Pancreas (tissue), 10 donors: ENCODE measurements at regions not wholly inside any gene's neighbourhood (a gene's known extent, or its start where the extent isn't known, plus 50 kb on each side); places are given as distances from the start of the nearest gene placed in this dataset.

Source experiments
- ATAC-seq, 4 donors: fragments of 200-7000 bp; cut with Tn5 transposase; one replicate each; pipeline versions ENCODE4 v1.8.0 to v1.9.1; 2020; ENCODE audit warnings: mild to moderate bottlenecking in 4 of 4, moderate library complexity in 4 of 4
- DNase-seq, 6 donors: peaks; one replicate each; pipeline ENCODE4 v3.0.0-alpha.2; 2020
- FAIRE-seq: peaks from 2 replicates; lab custom pipeline; 2012; peaks lifted over from hg19 to GRCh38; lab: Jason Lieb, UNC
- H3K27ac ChIP-seq, 4 donors: fragments of 200-600 bp; sonication (generic); 1 replicate in 3 of 4; 2 replicates in 1 of 4; pipeline versions ENCODE4 v1.5.0 to v1.8.0; 2020
- H3K27me3 ChIP-seq, 4 donors: fragments of 200-600 bp; one replicate each; pipeline ENCODE4 v1.8.0; 2021
- H3K36me3 ChIP-seq, 3 donors: fragments of 200-600 bp; sonication (generic) in 1 of 3; one replicate each; pipeline versions ENCODE4 v1.5.0 to v1.8.0; 2020 to 2021
- H3K4me1 ChIP-seq, 3 donors: fragments of 200-600 bp; one replicate each; pipeline ENCODE4 v1.8.0; 2021
- H3K4me3 ChIP-seq, 4 donors: fragments of 200-600 bp; sonication (generic) in 2 of 4; one replicate each; pipeline versions ENCODE4 v1.5.0 to v1.8.0; 2020 to 2021
- H3K9me3 ChIP-seq, 4 donors: fragments of 200-600 bp; one replicate each; pipeline ENCODE4 v1.8.0; 2021
- CTCF ChIP-seq, 4 donors: fragments of 200-600 bp; sonication (generic) in 3 of 4; IDR thresholded peaks; one replicate each; pipeline versions ENCODE4 v1.5.0 to v1.8.0; 2021; ENCODE audit warnings: antibody characterized with exemption in 4 of 4
- WGBS, 2 donors: extraction: QIAGEN DNeasy Blood & Tissue Kit; methylation state at CpG; one replicate each; pipeline ENCODE4 v1.1.7; 2013; 5-methylcytosine and 5-hydroxymethylcytosine counted together
- intact Hi-C, 3 donors: fragments of 100-400 bp; cut with DNase I; formaldehyde crosslinking; loops; one replicate each; pipeline versions ENCODE4 v1.11.1 to v1.14.2; 2022
- donor health status: healthy with polysubstance abuse.
- donor health status: DM: no; HTN: no; CAD: no; lungs with moderate emphysema.
- donor health status: DM: no; HTN: no; CAD: no.
- donor health status: control.
- donor health status: control.
- donor health status: Bipolar disorder and iron deficiency.
- donor health status: DM: yes; HTN: yes; CAD: no.
- donor health status: DM: no; HTN: no; CAD: no.
- donor health status: DM: no; HTN: no; CAD: no.
- donor health status: DM: yes; HTN: yes; CAD: no.

DNA sequence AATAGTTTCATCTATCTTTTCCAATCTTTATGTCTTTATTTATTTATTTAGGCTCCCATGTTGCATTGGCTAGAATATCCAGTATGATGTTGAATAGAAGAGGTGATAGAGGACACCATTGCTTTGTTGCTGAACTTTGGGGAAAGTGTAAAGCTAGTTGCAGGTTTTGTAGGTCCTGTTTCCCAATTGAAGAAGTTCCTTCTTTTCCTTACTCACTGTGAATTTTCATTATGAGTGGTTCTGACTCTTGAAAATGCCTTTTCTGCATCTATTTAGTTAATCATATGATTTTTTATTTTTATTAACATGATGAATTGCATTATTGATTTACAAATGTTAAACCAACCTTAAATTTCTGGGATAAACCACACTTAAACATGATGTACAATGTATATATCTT lies 58.9 kb upstream of the NR3C1 start:
- Histone ChIP-seq H3K4me3 (no peak overlapping the region), H3K4me1 (no peaks in the 10 kb centered on the region), H3K27ac (no peak overlapping the region), H3K36me3 (no peaks in the 10 kb centered on the region), H3K27me3 (no peaks in the 10 kb centered on the region), H3K9me3 (no peaks in the 10 kb centered on the region)
- FAIRE-seq: no peak
- intact Hi-C loops: no loop called here
- TF ChIP-seq CTCF (IDR thresholded peaks at IDR 0.05): no peak
- ATAC-seq: no peak
- DNase-seq: no peak

DNA sequence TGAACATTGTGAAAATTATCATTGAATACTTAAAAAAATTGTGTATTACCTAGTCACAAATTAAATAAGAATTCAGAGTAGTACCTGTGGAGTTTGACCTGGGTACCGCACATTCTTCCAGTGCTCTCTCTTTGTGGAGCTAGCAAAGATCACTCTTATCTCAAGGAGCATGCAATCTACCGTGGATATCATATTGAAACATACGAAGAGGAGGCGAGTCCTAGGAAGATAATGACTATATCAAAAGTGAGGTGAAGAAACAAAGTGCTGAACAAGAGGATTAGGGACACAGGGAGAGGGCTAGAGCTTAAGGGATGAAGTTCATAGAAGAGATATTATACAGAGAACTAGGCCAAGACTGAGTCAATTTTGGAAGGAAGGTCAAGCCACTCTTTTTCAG lies 55.9 kb upstream of the NR3C1 start:
- intact Hi-C loops: no loop called here
- Histone ChIP-seq H3K27ac (no peak overlapping the region), H3K4me1 (no peaks in the 10 kb centered on the region), H3K27me3 (no peaks in the 10 kb centered on the region), H3K36me3 (no peaks in the 10 kb centered on the region), H3K9me3 (no peaks in the 10 kb centered on the region), H3K4me3 (no peak overlapping the region)
- DNase-seq (no peak), ATAC-seq (no peak), FAIRE-seq (no peak)
- TF ChIP-seq CTCF (IDR thresholded peaks at IDR 0.05): no peak
- WGBS, 2 donors: 85 to 86% methylated on average over 4 of the region's 4 CpGs

- Histone ChIP-seq H3K9me3 (no peaks in the 10 kb centered on the region), H3K4me3 (no peak overlapping the region), H3K27me3 (no peaks in the 10 kb centered on the region), H3K36me3 (no peaks in the 10 kb centered on the region), H3K4me1 (no peaks in the 10 kb centered on the region), H3K27ac (no peak overlapping the region)
- DNase-seq (no peak), FAIRE-seq (no peak), ATAC-seq (peak in 1 of 4 donors; percentile 56)
- TF ChIP-seq CTCF (IDR thresholded peaks at IDR 0.05): no peak
- 70 to 83% methylated on average over 5 of the region's 5 CpGs for WGBS, 2 donors
- intact Hi-C loops: no loop called here
Measured at GRCh38 chr5:143456952-143457547, 53.6 kb upstream of the NR3C1 start.

DNA sequence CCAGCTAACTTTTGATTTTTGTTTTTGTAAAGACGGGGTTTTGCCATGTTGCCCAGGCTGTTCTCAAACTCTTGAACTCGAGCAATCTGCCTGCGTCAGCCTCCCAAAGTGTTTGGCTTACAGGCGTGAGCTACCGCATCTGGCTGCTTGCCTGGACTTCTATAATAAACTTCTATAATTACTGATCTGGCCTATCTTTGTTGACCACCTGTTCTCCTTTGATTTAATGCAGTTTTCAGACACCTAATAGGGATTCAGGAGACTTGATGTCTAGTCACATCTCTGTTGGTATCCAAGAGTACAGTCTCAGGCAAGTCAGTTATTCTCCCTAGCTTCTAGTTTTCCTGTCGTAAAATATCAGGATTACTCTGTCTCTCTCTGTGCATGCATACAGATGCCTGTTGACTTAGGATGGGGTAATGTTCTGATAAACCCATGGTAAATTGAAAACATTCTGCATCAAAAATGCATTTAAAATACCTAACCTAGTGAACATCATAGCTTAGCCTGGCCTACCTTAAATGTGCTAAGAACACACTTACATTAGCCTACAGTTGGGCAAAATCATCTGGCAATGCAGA lies 51.5 kb upstream of the NR3C1 start:
- DNase-seq: no peak
- Histone ChIP-seq H3K36me3 (no peaks in the 10 kb centered on the region), H3K9me3 (no peaks in the 10 kb centered on the region), H3K27me3 (no peaks in the 10 kb centered on the region), H3K27ac (no peak overlapping the region), H3K4me3 (no peak overlapping the region), H3K4me1 (no peaks in the 10 kb centered on the region)
- intact Hi-C loops: no loop called here
- no peak for FAIRE-seq
- no peak for ATAC-seq
- no peak for TF ChIP-seq CTCF (IDR thresholded peaks at IDR 0.05)
- 89 to 91% methylated on average over 6 of the region's 6 CpGs for WGBS, 2 donors

DNA sequence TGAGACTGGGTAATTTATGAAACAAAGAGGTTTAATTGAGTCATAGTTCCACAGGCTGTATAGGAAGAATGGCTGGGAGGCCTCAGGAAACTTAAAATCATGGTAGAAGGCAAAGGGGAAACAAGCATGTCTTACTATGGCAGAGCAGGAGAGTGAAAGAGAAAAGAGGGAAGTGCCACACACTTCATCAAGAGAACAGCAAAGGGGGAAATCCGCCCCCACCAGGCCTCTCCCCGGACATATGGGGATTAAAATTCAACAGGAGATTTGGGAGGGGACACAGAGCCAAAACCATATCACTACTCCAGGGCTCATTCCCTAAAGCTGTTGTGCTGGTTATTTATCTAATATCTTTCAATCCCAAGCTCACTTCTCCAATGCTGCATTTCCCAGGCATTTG lies 50.2 kb upstream of the NR3C1 start:
- ATAC-seq (no peak), FAIRE-seq (no peak), DNase-seq (no peak)
- no peak overlapping the region for H3K27ac ChIP-seq
- H3K4me1 ChIP-seq: no peaks in the 10 kb centered on the region
- no peaks in the 10 kb centered on the region for H3K36me3 ChIP-seq
- H3K9me3 ChIP-seq: no peaks in the 10 kb centered on the region
- H3K4me3 ChIP-seq: no peak overlapping the region
- no peak for TF ChIP-seq CTCF (IDR thresholded peaks at IDR 0.05)
- intact Hi-C loops: no loop called here
- H3K27me3 ChIP-seq: no peaks in the 10 kb centered on the region
- WGBS, 2 donors: 68 to 79% methylated on average over 2 of the region's 2 CpGs
